Right lobe of liver (tissue), 4 donors: ENCODE measurements at regions not wholly inside any gene's neighbourhood (a gene's known extent, or its start where the extent isn't known, plus 50 kb on each side); places are given as distances from the start of the nearest gene placed in this dataset.

Source experiments
- CTCF ChIP-seq, 4 donors: fragments of 200-600 bp in 3 of 4; fragments of 450-650 bp in 1 of 4; IDR thresholded peaks; one replicate each; pipeline versions ENCODE4 v1.5.1 to v1.8.0; 2016 to 2022; ENCODE audit warnings: antibody characterized with exemption in 4 of 4, mild to moderate bottlenecking in 2 of 4
- POLR2A ChIP-seq: fragments of 450-650 bp; IDR thresholded peaks from one replicate; pipeline ENCODE4 v1.6.1; 2017; ENCODE audit warnings: antibody characterized with exemption, mild to moderate bottlenecking
- donor health status: DM: no; HTN: no; CAD: no.
- donor health status: DM: no; HTN: no; CAD: no.
- donor health status: DM: no; HTN: yes; CAD: no.

GRCh38 chr9:106038266-106039001, 344.1 kb downstream of the TMEM38B start:
- TF ChIP-seq CTCF (IDR thresholded peaks at IDR 0.05), result no peak
- TF ChIP-seq POLR2A, result no peak
